Astrocyte of the cerebellum (primary cell): ENCODE measurements at regions not wholly inside any gene's neighbourhood (a gene's known extent, or its start where the extent isn't known, plus 50 kb on each side); places are given as distances from the start of the nearest gene placed in this dataset.
A peak's percentile ranks its signal among the peaks of the same experiment; 100 is the strongest.
"Not testable (repeated sequence)": the region's sequence is repeated elsewhere in the genome, so short reads cannot be mapped to it uniquely, and the experiment has no call there.

Experiments used
- DNase-seq: peaks from one replicate; pipeline ENCODE4 v3.0.0-alpha.2; 2011; ENCODE audit warnings: low read depth
- H3K4me3 ChIP-seq: 2 replicates; pipeline ENCODE4 v1.5.1; 2011; ENCODE audit warnings: mild to moderate bottlenecking, low read depth, low read length, moderate library complexity
- in situ Hi-C: cut with HindIII; loops from 2 replicates; pipeline ENCODE4 v1.10.0; 2017; ENCODE audit warnings: low sequenced_read_pairs
- TF ChIP-seq, protein P1 (sequence below): IDR thresholded peaks from 2 replicates; pipeline ENCODE4 v1.5.1; 2012; ENCODE audit warnings: low read length, low read depth, moderate library complexity, mild to moderate bottlenecking; ENCODE audit errors: missing control alignments

DNA sequence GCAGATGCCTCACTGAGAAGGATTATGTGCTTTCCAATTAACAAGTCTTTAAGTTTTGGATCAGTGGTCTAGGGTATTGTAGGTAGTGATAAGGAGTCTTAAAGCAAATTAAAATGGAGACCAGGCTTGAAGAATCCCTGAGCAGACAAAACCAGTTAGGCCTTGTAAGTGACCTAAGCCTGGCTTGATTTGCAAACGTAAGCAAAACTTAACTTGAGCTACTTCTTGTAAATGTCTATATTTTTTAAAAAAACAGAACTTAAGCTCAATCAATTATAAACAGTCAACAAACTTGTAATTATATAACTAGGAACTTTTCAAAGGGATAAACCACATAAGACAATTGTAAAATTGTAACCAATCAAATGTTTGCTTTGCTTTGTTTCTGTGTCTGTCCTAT lies 72.7 kb upstream of the NALF2 start:
- H3K4me3 ChIP-seq = no peak overlapping the region
- in situ Hi-C loops = no loop called here
- DNase-seq = no peak
- TF ChIP-seq, protein P1, sequence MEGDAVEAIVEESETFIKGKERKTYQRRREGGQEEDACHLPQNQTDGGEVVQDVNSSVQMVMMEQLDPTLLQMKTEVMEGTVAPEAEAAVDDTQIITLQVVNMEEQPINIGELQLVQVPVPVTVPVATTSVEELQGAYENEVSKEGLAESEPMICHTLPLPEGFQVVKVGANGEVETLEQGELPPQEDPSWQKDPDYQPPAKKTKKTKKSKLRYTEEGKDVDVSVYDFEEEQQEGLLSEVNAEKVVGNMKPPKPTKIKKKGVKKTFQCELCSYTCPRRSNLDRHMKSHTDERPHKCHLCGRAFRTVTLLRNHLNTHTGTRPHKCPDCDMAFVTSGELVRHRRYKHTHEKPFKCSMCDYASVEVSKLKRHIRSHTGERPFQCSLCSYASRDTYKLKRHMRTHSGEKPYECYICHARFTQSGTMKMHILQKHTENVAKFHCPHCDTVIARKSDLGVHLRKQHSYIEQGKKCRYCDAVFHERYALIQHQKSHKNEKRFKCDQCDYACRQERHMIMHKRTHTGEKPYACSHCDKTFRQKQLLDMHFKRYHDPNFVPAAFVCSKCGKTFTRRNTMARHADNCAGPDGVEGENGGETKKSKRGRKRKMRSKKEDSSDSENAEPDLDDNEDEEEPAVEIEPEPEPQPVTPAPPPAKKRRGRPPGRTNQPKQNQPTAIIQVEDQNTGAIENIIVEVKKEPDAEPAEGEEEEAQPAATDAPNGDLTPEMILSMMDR = no peak

- in situ Hi-C loops = no loop called here
These were observed 73.3 kb upstream of the NALF2 start for GRCh38 chrX:69430785-69431184.

DNA sequence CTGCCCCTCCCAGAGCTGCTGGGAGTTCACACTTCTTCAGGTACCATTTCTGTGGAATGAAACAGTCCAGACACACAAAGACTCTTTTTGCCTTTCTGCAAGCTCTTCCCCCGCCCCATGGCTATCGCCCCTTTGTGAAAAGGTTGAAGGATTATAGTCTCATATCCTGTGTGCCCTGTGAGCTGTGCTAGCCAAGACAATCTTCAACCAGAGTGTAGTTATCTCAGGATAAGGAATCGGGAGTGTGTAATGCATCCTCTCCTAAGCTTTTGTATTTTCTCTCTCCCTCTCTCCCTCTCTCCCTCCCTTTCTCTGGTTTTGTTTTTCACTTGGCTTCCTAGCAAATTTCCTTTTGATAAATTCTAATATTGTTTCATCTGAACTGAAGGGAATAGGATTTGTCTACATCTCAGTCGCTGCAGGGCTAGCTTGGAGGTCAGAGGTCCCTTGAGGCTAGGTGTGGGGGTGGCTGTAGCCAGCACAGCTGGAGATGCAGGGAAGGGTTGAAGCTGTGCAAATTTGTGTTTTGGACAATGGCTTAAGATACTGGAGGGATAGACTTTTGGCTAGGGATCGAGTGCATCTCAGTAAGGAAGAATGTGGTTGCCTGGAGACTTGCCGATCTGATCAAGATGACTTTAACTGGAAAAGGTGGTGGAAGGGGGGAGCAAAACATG lies 74.6 kb upstream of the NALF2 start:
- H3K4me3 ChIP-seq = no peak overlapping the region
- in situ Hi-C loops = no loop called here
- TF ChIP-seq, protein P1 = no peak
- DNase-seq = no peak

More at GRCh38 chrX:69430785-69431184, 73.3 kb upstream of the NALF2 start:
- H3K4me3 ChIP-seq = no peak overlapping the region
- TF ChIP-seq, protein P1 = no peak
- no peak for DNase-seq

- no peak overlapping the region for H3K4me3 ChIP-seq
- in situ Hi-C loops = no loop called here
- DNase-seq = no peak
- TF ChIP-seq, protein P1 = no peak
These were observed 75.9 kb upstream of the NALF2 start for GRCh38 chrX:69428216-69428615.

GRCh38 chrX:69424910-69425309 lies 79.2 kb upstream of the NALF2 start:
- in situ Hi-C loops = no loop called here
- TF ChIP-seq, protein P1 = no peak
- no peak for DNase-seq

GRCh38 chrX:69424161-69424560 lies 80.0 kb upstream of the NALF2 start:
- H3K4me3 ChIP-seq = no peak overlapping the region
- in situ Hi-C loops = no loop called here
- TF ChIP-seq, protein P1 = peak; percentile 18
- DNase-seq = no peak

More at GRCh38 chrX:69424910-69425309, 79.2 kb upstream of the NALF2 start:
- H3K4me3 ChIP-seq = no peak overlapping the region

GRCh38 chrX:69422208-69422607 lies 81.9 kb upstream of the NALF2 start:
- H3K4me3 ChIP-seq, in situ Hi-C loops, DNase-seq: not testable (repeated sequence)
